GM12801 (cell line): ENCODE measurements at regions not wholly inside any gene's neighbourhood (a gene's known extent, or its start where the extent isn't known, plus 50 kb on each side); places are given as distances from the start of the nearest gene placed in this dataset.

Experiments
- TF ChIP-seq, protein P1 (sequence below): IDR thresholded peaks from one replicate; pipeline ENCODE4 v1.5.1; 2011; ENCODE audit warnings: control low read depth; ENCODE audit not compliant: insufficient read length; ENCODE audit errors: extremely low read depth

DNA sequence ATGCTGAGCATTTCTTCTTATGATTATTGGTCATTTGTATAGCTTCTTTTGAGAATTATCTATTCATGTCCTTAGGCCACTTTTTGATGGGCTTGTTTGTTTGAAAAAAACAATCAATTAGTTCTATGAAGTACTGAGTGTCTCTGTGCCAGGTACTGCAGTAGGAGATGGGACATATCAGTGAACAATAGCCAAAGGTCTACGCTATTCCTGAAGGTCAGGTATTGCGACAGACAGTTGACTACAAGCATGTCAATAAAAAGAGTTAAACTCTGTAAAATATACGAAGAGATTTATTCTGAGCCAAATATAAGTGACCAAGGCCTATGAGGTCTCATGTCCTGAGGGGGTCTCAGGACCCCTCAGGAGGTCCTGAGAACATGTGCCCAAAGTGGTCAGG is 122.1 kb upstream of the NFE2L3 start:
- TF ChIP-seq, protein P1, sequence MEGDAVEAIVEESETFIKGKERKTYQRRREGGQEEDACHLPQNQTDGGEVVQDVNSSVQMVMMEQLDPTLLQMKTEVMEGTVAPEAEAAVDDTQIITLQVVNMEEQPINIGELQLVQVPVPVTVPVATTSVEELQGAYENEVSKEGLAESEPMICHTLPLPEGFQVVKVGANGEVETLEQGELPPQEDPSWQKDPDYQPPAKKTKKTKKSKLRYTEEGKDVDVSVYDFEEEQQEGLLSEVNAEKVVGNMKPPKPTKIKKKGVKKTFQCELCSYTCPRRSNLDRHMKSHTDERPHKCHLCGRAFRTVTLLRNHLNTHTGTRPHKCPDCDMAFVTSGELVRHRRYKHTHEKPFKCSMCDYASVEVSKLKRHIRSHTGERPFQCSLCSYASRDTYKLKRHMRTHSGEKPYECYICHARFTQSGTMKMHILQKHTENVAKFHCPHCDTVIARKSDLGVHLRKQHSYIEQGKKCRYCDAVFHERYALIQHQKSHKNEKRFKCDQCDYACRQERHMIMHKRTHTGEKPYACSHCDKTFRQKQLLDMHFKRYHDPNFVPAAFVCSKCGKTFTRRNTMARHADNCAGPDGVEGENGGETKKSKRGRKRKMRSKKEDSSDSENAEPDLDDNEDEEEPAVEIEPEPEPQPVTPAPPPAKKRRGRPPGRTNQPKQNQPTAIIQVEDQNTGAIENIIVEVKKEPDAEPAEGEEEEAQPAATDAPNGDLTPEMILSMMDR = no peak

DNA sequence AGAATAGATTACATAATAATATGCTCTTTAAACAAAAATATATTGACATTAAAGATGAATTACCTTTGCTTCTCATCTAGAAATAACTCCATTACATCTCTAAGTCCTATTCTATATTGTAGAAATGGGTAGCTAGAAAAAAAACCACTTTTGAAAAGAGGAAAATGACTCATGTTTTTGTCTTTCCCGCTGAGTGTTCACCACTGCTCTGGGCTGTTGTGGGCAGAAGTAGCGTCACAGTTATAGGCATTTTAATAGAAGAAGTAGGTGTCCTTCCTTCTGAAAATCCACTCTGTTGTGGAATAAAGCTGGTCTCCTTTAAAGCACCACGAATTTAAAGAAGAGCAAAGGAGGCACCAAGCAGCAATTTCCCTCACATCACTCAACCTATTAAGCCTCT is 117.6 kb upstream of the NFE2L3 start:
- TF ChIP-seq, protein P1 = no peak

DNA sequence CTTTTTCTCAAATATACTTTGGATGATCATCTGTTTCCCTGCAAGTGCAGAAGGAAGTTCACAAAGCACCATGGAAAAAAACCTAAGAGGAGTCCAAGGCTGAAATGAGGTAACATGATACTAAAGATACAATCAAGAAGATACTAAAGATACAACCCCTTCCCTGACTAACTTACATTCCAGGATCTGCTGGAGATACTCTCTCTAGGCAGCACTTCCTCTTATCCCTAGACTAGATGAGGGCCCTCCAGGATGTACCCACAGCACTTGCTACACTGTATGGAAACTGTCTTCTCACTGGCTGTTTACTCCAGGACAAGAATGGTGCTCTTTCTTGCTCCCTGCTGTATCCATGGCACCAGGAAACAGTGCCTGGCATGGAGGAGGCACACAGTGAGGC is 116.4 kb upstream of the NFE2L3 start:
- TF ChIP-seq, protein P1 = no peak

DNA sequence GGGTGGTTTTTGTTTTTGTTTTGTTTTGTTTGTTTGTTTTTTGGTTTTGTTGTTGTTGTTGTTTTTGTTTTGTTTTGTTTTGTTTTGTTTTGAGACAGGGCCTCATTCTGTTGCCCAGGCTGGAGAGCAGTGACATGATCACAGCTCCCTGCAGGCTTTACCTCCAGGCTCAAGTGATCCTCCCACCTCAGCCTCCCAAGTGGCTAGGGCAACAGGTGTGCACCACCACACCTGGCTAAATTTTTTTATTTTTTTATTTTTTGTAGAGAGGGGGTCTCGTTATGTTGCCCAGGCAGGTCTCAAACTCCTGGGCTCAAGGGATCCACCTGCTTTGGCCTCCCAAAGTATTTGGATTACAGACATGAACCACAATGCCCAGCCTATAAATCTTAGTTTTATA is 115.9 kb upstream of the NFE2L3 start:
- TF ChIP-seq, protein P1 = no peak

DNA sequence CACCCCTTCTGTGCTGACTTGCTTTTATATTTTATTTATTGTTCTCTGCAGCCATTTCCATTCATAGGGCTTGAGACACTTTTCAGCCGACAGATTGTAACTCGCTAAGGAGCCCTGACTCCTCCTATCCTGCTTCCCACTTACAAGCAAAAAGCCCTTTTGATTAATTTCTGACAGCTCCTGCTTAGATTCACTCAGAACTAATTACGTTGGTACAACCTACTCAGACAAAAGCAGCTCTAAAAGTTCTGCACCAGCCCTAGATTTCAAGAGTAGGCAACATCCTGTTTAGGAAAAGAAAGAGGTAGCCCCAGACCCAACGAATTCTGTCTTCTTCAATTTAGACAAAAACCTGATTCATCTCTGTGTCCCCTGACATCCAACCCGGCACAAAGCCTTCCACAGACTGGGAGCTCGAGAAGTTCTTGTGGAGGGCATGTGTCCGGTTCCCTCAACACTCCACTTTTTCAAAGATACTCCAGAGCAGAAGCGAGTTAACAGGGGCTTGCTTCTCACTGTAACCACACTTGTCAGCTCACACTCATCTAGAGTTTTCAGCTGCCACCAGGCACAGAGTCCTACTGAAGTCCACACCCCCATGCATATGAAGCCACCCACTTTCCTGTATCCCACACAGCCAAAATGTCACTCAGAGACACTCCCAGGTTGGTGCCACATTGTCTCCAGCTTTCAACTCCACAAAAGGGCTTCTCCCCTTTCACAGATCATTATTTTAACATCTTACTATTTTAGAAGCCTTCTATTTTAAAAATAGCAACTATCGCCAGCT is 113.6 kb upstream of the NFE2L3 start:
- TF ChIP-seq, protein P1 = no peak

DNA sequence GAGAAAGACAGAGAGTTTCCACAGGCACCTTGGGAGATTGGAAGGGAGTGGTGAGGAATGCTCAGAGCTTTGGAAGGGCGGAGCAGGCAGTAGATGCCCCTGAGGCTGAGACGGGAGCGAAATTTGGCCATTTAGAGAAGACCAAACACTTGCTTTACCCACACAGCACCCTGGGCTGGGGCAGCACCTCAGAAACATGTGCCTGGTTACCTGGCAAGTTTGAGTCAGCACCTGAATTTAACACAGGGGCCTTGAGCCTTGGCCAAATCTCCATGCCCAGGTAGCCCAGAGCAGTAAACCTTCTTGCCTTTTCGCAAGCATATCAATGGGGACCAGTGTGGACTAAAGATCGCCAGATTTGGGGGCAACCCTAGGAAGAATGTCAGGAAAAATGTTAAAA is 111.9 kb upstream of the NFE2L3 start:
- TF ChIP-seq, protein P1 = no peak

DNA sequence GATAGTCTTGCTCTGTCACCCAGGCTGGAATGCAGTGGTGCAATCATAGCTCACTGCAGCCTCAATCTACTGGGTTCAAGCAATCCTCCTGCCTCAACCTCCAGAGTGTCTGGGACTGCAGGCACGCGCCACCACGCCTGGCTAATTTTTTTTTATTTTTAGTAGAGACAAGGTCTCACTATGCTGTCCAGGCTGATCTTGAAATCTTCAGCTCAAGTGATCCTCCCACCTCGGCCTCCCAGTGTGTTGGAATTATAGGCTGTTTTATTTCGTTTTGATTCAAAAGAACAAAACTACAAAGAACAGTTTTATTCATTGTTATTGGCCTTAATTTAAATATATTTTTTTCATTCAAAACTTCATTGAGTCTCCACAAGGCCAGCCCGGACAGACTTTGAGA is 109.8 kb upstream of the NFE2L3 start:
- TF ChIP-seq, protein P1 = no peak
